IPS-20b (cell line): ENCODE measurements at regions not wholly inside any gene's neighbourhood (a gene's known extent, or its start where the extent isn't known, plus 50 kb on each side); places are given as distances from the start of the nearest gene placed in this dataset.
"Not testable (repeated sequence)": the region's sequence is repeated elsewhere in the genome, so short reads cannot be mapped to it uniquely, and the experiment has no call there.

ENCODE experiments used
- H3K27ac ChIP-seq: one replicate; pipeline ENCODE4 v1.5.1; 2013; ENCODE audit warnings: low read length
- H3K27me3 ChIP-seq: 2 replicates; pipeline ENCODE4 v1.6.1; 2013; ENCODE audit warnings: mild to moderate bottlenecking, low read length, inconsistent platforms; ENCODE audit not compliant: insufficient read depth
- H3K36me3 ChIP-seq: 2 replicates; pipeline ENCODE4 v1.6.1; 2013; ENCODE audit warnings: low read depth, mild to moderate bottlenecking, inconsistent platforms, low read length, moderate library complexity; ENCODE audit not compliant: insufficient read depth
- H3K4me1 ChIP-seq: 2 replicates; pipeline ENCODE4 v1.6.1; 2013; ENCODE audit warnings: mild to moderate bottlenecking, control low read depth, inconsistent platforms, low read length, moderate library complexity; ENCODE audit not compliant: insufficient read depth
- H3K4me3 ChIP-seq: 2 replicates; pipeline ENCODE4 v1.5.1; 2013; ENCODE audit warnings: mild to moderate bottlenecking, low read length, inconsistent platforms
- H3K9ac ChIP-seq: 2 replicates; pipeline ENCODE4 v1.6.1; 2013; ENCODE audit warnings: low read depth, mild to moderate bottlenecking, inconsistent platforms, low read length, moderate library complexity
- H3K9me3 ChIP-seq: 2 replicates; pipeline ENCODE4 v1.6.1; 2013; ENCODE audit warnings: mild to moderate bottlenecking, low read depth, low read length, inconsistent platforms; ENCODE audit not compliant: insufficient read depth

DNA sequence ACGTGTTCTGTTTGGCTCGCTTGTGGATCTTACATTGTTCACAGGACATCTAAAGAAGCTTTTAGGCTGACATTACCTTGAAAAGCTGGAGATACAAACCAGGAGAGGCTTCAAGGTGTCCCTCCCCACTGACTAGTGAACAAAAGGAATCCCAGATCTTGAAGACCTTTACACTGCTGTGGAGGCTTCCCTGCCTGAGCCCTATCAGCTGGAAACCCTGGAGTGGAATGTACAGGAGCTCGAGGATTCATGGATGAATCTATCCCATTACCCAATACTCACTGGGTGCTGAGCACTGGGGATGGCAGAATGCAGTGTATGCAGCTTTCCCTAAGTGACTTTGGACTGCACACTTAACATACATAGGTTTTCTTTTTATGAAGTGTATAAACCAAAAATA, 82.3 kb upstream of the MFGE8 start:
- peaks cover 2% of the 10 kb centered on the region; the same call in 1 of the 2 replicates for H3K9me3 ChIP-seq
- H3K27ac ChIP-seq = peak overlapping the region; percentile 95
- peak overlapping the region; percentile 16; the same call in 1 of the 2 replicates for H3K4me3 ChIP-seq
- no peaks in the 10 kb centered on the region for H3K36me3 ChIP-seq
- peaks cover 18% of the 10 kb centered on the region; the same call in 1 of the 2 replicates for H3K27me3 ChIP-seq
- peak overlapping the region; percentile 76; the same call in 1 of the 2 replicates for H3K9ac ChIP-seq
- peaks cover 56% of the 10 kb centered on the region; the same call in 1 of the 2 replicates for H3K4me1 ChIP-seq

DNA sequence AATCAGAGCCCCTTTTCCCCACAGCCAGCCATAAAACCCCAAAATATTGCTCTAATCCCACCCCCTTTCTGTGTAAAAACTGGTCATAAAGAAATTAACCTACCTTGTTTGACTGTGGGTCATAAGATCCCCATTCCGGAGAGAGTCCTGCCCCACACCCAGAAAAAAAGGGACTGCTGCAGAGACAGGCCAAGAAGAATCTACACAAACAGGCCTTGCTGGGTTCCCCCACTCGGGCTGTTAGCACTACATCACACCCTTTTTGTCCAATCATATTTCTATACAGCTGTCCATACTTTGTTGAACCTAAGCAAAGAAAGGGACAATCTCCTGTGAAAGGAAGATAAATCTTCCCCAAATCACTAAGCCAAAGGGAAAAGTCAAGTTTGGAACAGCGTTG, 84.4 kb upstream of the MFGE8 start:
- H3K36me3 ChIP-seq = no peaks in the 10 kb centered on the region
- peaks cover 57% of the 10 kb centered on the region; the same call in 1 of the 2 replicates for H3K4me1 ChIP-seq
- H3K27me3 ChIP-seq = peaks cover 18% of the 10 kb centered on the region; the same call in 1 of the 2 replicates
- no peak overlapping the region for H3K27ac ChIP-seq
- H3K9ac ChIP-seq = no peak overlapping the region
- no peaks in the 10 kb centered on the region for H3K9me3 ChIP-seq
- no peak overlapping the region for H3K4me3 ChIP-seq

DNA sequence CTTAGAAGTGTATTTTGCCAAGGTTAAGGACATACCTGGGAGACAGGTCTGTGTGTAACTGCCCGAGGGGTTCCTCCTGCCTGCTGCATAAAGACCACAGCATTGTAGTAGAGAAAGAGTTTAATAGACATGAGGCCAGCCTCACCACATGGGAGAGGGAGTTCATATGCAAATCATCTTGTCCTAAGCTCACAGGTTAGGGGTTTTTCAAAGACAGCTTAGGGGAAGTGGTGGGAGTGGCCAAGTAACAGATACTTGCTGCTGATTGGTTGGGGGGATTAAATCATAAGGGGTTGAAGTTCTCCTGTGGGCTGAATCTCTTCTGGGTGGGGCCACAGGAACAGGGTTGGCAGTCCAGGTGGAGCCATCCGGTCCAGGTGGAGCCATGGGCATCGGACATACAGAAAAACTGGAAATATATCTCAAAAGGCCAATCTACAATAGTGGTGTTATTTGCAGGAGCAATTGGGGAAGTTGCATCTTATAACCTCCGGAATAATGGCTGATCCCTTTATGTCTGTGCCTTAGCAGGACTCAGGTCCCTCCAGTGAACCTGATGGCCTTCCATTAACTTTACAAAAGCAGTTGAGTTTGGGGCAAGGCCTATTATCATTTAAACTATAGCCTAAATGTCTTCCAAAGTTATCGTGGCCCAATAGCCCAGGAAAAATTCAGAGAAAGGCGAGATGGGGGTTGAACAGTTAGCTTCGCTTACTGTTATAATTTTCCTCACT, 86.0 kb upstream of the MFGE8 start:
- Histone ChIP-seq H3K9me3 (no peaks in the 10 kb centered on the region), H3K4me3 (peak overlapping the region; percentile 54), H3K9ac (peak overlapping the region; percentile 74; the same call in 1 of the 2 replicates), H3K27me3 (peaks cover 18% of the 10 kb centered on the region; the same call in 1 of the 2 replicates), H3K4me1 (peaks cover 59% of the 10 kb centered on the region; the same call in 1 of the 2 replicates), H3K27ac (peak overlapping the region; percentile 75), H3K36me3 (no peaks in the 10 kb centered on the region)

DNA sequence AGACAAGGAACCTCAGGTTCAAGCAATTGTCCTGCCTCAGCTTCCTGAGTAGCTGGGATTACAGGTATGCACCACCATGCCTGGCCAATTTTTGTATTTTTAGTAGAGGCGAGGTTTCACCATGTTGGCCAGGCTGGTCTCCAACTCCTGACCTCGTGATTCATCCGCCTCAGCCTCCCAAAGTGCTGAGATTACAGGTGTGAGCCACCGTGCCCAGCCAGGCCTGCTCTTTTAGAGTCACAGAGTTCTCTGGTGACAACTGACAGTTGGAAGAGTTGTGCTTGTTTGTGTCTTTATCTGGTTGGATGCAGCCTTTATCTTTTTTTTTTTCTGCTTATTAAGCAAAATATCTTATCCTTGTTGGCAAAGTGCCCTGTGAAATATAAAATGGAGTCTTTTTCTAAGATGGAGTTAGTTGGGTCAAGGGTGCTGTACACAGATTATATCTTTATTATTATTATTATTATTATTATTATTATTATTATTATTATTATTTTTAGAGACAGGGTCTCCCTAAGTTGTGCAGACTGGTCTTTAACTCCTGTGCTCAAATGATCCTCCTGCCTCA, 86.5 kb upstream of the ABHD2 start:
- H3K36me3 ChIP-seq, H3K27ac ChIP-seq, H3K4me3 ChIP-seq, H3K9me3 ChIP-seq, H3K9ac ChIP-seq: not testable (repeated sequence)
- peaks cover 48% of the 10 kb centered on the region; the same call in 1 of the 2 replicates for H3K4me1 ChIP-seq
- peaks cover 15% of the 10 kb centered on the region; the same call in 1 of the 2 replicates for H3K27me3 ChIP-seq

DNA sequence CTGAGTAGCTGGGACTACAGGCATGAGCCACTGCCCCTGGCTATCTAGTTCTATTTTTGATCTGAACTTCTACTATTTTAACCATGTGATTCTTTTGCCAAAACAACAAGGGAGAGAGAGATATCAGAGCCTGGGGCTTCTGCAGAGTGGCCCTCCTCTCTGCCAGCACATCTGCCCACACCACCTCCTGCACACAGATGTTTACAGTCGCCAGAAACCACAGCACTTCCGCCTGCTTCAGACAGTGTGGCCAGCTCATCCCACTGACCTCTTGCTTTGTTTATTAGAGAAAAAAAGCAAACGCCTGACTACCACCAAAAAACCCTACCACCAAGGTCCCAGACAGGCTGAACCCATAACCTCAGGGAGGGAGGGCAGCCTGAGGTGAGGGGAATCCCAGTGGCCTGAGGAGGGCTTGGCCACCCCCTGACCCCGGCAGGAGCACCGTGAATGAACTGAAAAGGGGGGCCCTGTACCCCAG, 85.9 kb upstream of the ABHD2 start:
- peaks cover 48% of the 10 kb centered on the region; the same call in 1 of the 2 replicates for H3K4me1 ChIP-seq
- no peak overlapping the region for H3K4me3 ChIP-seq
- H3K27me3 ChIP-seq = peaks cover 9% of the 10 kb centered on the region; the same call in 1 of the 2 replicates
- H3K9ac ChIP-seq = no peak overlapping the region
- no peaks in the 10 kb centered on the region for H3K9me3 ChIP-seq
- no peak overlapping the region for H3K27ac ChIP-seq
- no peaks in the 10 kb centered on the region for H3K36me3 ChIP-seq

DNA sequence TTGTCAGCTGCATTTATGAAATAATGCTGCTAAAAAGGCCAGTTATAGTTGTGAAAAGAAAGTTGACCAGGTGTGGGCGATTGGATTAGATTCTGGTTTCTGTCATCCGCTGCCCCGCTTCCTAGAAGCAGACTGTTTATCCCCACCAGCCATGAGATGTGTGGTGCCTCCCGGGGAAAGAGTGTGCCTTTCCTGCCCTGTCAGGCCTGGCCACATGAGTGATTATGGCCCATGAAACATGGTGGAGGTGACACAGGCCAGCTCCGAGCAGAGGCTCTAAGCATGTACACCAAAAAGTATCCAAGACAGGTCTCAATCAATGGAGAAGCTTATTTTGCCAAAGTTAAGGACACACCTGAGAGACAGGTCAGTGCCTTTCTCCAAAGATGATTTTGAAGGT, 85.4 kb upstream of the ABHD2 start:
- H3K4me3 ChIP-seq = no peak overlapping the region
- H3K4me1 ChIP-seq = peaks cover 43% of the 10 kb centered on the region; the same call in 1 of the 2 replicates
- H3K27ac ChIP-seq = no peak overlapping the region
- H3K9me3 ChIP-seq = no peaks in the 10 kb centered on the region
- peaks cover 4% of the 10 kb centered on the region; the same call in 1 of the 2 replicates for H3K27me3 ChIP-seq
- no peaks in the 10 kb centered on the region for H3K36me3 ChIP-seq
- no peak overlapping the region for H3K9ac ChIP-seq

DNA sequence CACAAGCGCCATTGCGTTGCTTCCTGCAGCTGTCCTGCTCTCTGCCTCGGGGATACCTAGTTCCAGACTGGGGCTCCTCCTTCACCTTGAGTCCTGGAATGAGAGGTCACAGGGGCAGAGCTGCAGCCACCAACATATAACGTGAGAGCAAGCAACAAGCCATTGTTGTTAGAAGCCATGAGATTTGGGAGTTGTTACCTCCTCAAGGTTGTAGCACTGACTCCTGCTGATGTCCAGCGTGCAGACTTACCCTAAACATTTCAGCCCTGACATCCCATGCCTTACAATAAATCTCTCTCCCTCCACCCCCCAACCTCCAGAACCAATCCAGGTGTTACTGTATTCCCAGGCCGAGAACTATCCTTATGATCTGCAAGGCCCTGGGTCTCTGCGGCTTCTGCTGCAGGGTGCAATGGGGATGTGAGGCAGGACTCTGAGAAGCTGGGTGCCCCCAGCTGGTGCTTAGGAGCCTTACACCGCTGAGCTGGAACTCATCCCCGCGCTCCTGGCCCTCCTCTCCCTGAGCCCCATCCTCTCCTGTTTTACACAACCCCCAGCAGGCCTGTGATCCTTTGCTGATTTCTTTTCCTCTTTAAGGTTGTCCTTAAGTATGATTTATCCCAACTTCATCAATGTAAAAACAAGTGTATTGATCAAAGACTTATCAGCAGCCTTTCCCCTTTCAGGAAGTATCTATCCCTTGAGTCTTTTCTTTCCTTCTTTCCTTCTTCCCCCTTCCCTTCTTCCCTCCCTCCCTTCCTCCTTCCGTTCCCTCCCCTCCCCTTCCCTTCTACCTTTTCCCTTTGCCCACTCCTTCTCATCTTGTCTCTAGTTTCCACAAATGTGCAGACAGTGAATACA, 84.2 kb upstream of the ABHD2 start:
- Histone ChIP-seq H3K4me1 (peaks cover 34% of the 10 kb centered on the region; the same call in 1 of the 2 replicates), H3K36me3 (no peaks in the 10 kb centered on the region), H3K27ac (no peak overlapping the region), H3K4me3 (no peak overlapping the region), H3K27me3 (no peaks in the 10 kb centered on the region), H3K9me3 (no peaks in the 10 kb centered on the region), H3K9ac (no peak overlapping the region; the same call in 1 of the 2 replicates)

DNA sequence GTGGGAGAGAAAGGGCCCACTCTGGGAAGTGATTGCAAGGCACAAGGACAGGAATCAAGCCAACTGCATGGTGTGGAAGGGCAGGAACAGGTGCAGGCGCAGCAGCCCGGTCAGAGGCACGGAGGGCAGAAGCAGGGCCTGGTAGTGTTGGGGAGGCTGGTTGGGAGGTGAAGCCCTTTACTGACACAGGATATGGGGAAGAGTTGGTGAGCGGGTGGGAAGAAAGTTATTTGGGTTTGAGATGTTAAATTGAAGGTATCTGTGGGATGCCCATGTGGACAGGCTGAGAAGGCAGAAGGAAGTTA, 83.6 kb upstream of the ABHD2 start:
- Histone ChIP-seq H3K27me3 (no peaks in the 10 kb centered on the region), H3K4me1 (peaks cover 28% of the 10 kb centered on the region; the same call in 1 of the 2 replicates), H3K9ac (0 out of 2 replicates have a peak overlapping the region, but pooled peaks have one; percentile 17), H3K4me3 (no peak overlapping the region), H3K27ac (no peak overlapping the region), H3K36me3 (no peaks in the 10 kb centered on the region), H3K9me3 (no peaks in the 10 kb centered on the region)

DNA sequence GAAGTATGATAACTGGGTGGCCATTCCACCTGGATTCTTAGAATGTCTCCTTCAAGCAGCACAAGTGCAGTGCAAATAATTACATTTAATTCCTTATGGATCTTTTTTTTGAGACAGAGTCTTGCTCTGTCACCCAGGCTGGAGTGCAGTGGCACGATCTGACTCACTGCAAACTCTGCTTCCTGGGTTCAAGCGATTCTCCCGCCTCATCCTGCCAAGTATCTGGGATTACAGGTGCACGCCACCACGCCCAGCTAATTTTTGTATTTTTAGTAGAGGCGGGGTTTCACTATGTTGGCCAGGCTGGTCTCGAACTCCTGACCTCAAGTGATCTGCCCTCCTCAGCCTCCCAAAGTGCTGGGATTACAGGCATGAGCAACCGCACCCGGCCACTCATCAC, 80.7 kb upstream of the ABHD2 start:
- not testable (repeated sequence) for H3K27me3 ChIP-seq, H3K4me3 ChIP-seq, H3K9me3 ChIP-seq, H3K36me3 ChIP-seq, H3K9ac ChIP-seq, H3K27ac ChIP-seq
- H3K4me1 ChIP-seq = peaks cover 12% of the 10 kb centered on the region; the same call in 1 of the 2 replicates

DNA sequence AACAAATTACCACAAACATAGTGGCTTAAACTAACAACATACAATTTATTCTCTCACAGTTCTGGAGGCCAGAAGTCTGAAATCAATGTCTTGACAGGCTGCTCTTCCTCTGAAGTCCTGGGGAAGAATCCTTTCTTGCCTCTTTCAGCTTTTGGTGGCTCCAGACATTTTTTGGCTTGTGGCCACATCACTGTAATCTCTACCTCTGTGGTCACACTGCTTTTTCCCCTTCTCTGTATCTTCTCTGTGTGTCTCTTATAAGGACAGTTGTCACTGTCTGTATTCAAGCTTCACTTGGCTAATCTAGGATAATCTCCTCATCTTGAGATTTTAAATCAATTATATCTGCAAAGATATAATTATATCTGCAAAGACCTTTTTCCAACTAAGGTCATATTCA, 80.3 kb upstream of the ABHD2 start:
- H3K27me3 ChIP-seq = no peaks in the 10 kb centered on the region
- H3K9me3 ChIP-seq = no peaks in the 10 kb centered on the region; the same call in 1 of the 2 replicates
- H3K27ac ChIP-seq = no peak overlapping the region
- H3K4me3 ChIP-seq = no peak overlapping the region
- H3K36me3 ChIP-seq = no peaks in the 10 kb centered on the region
- H3K4me1 ChIP-seq = peaks cover 8% of the 10 kb centered on the region; the same call in 1 of the 2 replicates
- no peak overlapping the region for H3K9ac ChIP-seq

DNA sequence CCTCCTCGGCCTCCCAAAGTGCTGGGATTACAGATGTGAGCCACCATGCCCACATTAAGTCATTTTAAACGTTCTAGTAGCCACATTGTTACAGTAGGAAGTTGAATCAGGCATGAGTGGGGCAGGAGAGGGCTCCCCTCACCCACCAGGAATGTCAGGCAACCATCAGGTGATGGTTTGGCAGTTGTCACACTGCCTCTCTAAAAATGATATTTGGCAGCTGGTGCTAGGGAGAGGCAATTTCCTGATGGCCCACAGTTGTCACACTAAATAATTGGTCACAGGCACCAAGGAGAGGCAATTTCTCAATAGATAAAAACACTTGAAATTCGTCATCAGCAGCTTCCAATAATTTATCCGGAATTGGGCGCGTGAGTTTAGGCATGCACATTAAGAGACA, 79.2 kb upstream of the ABHD2 start:
- Histone ChIP-seq H3K4me3 (no peak overlapping the region), H3K27ac (no peak overlapping the region), H3K9me3 (peaks cover 3% of the 10 kb centered on the region; the same call in 1 of the 2 replicates), H3K4me1 (no peaks in the 10 kb centered on the region), H3K27me3 (no peaks in the 10 kb centered on the region), H3K9ac (no peak overlapping the region), H3K36me3 (no peaks in the 10 kb centered on the region)
